SK-N-SH (cell line): ENCODE measurements at regions not wholly inside any gene's neighbourhood (a gene's known extent, or its start where the extent isn't known, plus 50 kb on each side); places are given as distances from the start of the nearest gene placed in this dataset.

Source experiments
- CTCF ChIA-PET: fragments of 300-600, 350-600 bp; formaldehyde crosslinking; extraction: SDS; loops from one replicate; lab custom pipeline; 2021; lab: Yijun Ruan, JAX
- POLR2A ChIA-PET: fragments of 350-600 bp; sonication (Branson Sonifier 250); formaldehyde crosslinking; extraction: SDS; loops from one replicate; lab custom pipeline; 2020; ENCODE audit warnings: antibody characterized with exemption, inconsistent platforms; lab: Yijun Ruan, JAX
- DNase-seq: peaks from one replicate; pipeline ENCODE4 v3.0.0; 2012
- H2AFZ ChIP-seq: fragments of 200-600 bp; sonication (generic); 2 replicates; pipeline ENCODE4 v1.8.1; 2016; ENCODE audit warnings: antibody characterized with exemption, mild to moderate bottlenecking, low read depth
- H3F3A ChIP-seq: fragments of 200-600 bp; sonication (generic); replicated peaks from 2 replicates; pipeline ENCODE3; 2016; ENCODE audit warnings: antibody characterized with exemption, mild to moderate bottlenecking; ENCODE audit not compliant: insufficient read depth
- H3K27ac ChIP-seq, 2 experiments: fragments of 200-500 bp in 1 of 2; fragments of 200-600 bp in 1 of 2; sonication (Bioruptor generic) in 1 of 2; sonication (generic), shearing (Covaris generic) in 1 of 2; 2 replicates each; pipeline versions ENCODE4 v1.5.1 to v1.6.1; 2014 to 2016; ENCODE audit warnings: low read depth in 2 of 2, inconsistent platforms in 1 of 2, low read length in 1 of 2, mild to moderate bottlenecking in 1 of 2, mixed read lengths in 1 of 2
- H3K27me3 ChIP-seq: fragments of 200-600 bp; sonication (generic), shearing (Covaris generic); 2 replicates; pipeline ENCODE4 v1.6.1; 2016; ENCODE audit warnings: mixed run types; ENCODE audit not compliant: insufficient read depth
- H3K36me3 ChIP-seq, 2 experiments: fragments of 200-500 bp in 1 of 2; fragments of 200-600 bp in 1 of 2; sonication (Bioruptor generic) in 1 of 2; sonication (generic) in 1 of 2; replicated peaks in 1 of 2; 2 replicates each; pipeline versions ENCODE3 to v1.5.1; 2014 to 2016; ENCODE audit warnings: low read length in 1 of 2, mild to moderate bottlenecking in 1 of 2; ENCODE audit not compliant: insufficient read depth in 2 of 2, control insufficient read depth in 1 of 2
- H3K4me1 ChIP-seq, 2 experiments: fragments of 200-500 bp in 1 of 2; fragments of 200-600 bp in 1 of 2; sonication (Bioruptor generic) in 1 of 2; sonication (generic), shearing (Covaris generic) in 1 of 2; 2 replicates each; pipeline versions ENCODE4 v1.5.1 to v1.6.1; 2014 to 2016; ENCODE audit warnings: low read depth in 1 of 2, low read length in 1 of 2, mixed run types in 1 of 2; ENCODE audit not compliant: insufficient read depth in 2 of 2, control insufficient read depth in 1 of 2
- H3K4me2 ChIP-seq: fragments of 200-600 bp; sonication (generic), shearing (Covaris generic); 2 replicates; pipeline ENCODE4 v1.6.1; 2017; ENCODE audit warnings: mixed run types
- H3K4me3 ChIP-seq, 2 experiments: fragments of 200-500 bp in 1 of 2; fragments of 200-600 bp in 1 of 2; sonication (Bioruptor generic) in 1 of 2; sonication (generic), shearing (Covaris generic) in 1 of 2; 2 replicates each; pipeline versions ENCODE4 v1.5.1 to v1.8.1; 2014 to 2016; ENCODE audit warnings: low read depth in 2 of 2, inconsistent platforms in 1 of 2, low read length in 1 of 2, mild to moderate bottlenecking in 1 of 2, mixed read lengths in 1 of 2, moderate library complexity in 1 of 2
- H3K79me2 ChIP-seq: fragments of 200-600 bp; sonication (generic); 2 replicates; pipeline ENCODE4 v1.8.1; 2017; ENCODE audit warnings: mild to moderate bottlenecking; ENCODE audit not compliant: insufficient read depth
- H3K9ac ChIP-seq: fragments of 200-600 bp; sonication (generic); 2 replicates; pipeline ENCODE4 v1.6.1; 2017; ENCODE audit warnings: mixed run types
- H3K9me2 ChIP-seq: fragments of 200-600 bp; sonication (generic); 2 replicates; pipeline ENCODE4 v1.6.1; 2017; ENCODE audit warnings: mixed run types
- H3K9me3 ChIP-seq: fragments of 200-600 bp; sonication (generic); 2 replicates; pipeline ENCODE4 v1.6.1; 2017; ENCODE audit warnings: mixed run types, mild to moderate bottlenecking, moderate library complexity
- H4K20me1 ChIP-seq: fragments of 200-600 bp; sonication (generic); 2 replicates; pipeline ENCODE4 v1.6.1; 2017; ENCODE audit warnings: mild to moderate bottlenecking, mixed run types; ENCODE audit not compliant: insufficient read depth
- CTCF ChIP-seq: fragments of 200-600 bp; sonication (generic); IDR thresholded peaks from 2 replicates; pipeline ENCODE4 v1.6.1; 2017; ENCODE audit warnings: antibody characterized with exemption, mild to moderate bottlenecking, moderate library complexity
- ELF1 ChIP-seq: IDR thresholded peaks from 2 replicates; pipeline ENCODE4 v1.4.0; 2012
- FOSL2 ChIP-seq: IDR thresholded peaks from 2 replicates; pipeline ENCODE4 v1.4.0; 2012; ENCODE audit warnings: low read depth, mild to moderate bottlenecking, moderate library complexity, borderline replicate concordance
- FOXJ3 ChIP-seq: sonication (generic); formaldehyde crosslinking; IDR thresholded peaks from 2 replicates; pipeline ENCODE4 v1.5.1; 2020; ENCODE audit warnings: mild to moderate bottlenecking, missing genetic modification reagents
- GABPA ChIP-seq: IDR thresholded peaks from 2 replicates; pipeline ENCODE4 v1.4.0; 2012; ENCODE audit warnings: low read depth, mild to moderate bottlenecking
- GATA2 ChIP-seq: sonication (generic); formaldehyde crosslinking; IDR thresholded peaks from 2 replicates; pipeline ENCODE4 v1.5.0; 2020; ENCODE audit warnings: mild to moderate bottlenecking, missing genetic modification reagents
- JUND ChIP-seq: IDR thresholded peaks from 2 replicates; pipeline ENCODE4 v1.4.0; 2012
- MEF2A ChIP-seq: IDR thresholded peaks from 2 replicates; pipeline ENCODE4 v1.4.0; 2012; ENCODE audit warnings: low read depth, borderline replicate concordance
- MXI1 ChIP-seq: IDR thresholded peaks from 2 replicates; pipeline ENCODE4 v1.6.1; 2012; ENCODE audit warnings: mild to moderate bottlenecking, low read depth, low read length, improper control_type of control experiment
- RAD21 ChIP-seq: IDR thresholded peaks from 2 replicates; pipeline ENCODE4 v1.6.1; 2012; ENCODE audit warnings: mild to moderate bottlenecking, low read length
- RCOR1 ChIP-seq: fragments of 150-350 bp; IDR thresholded peaks from 2 replicates; pipeline ENCODE4 v1.6.1; 2017; ENCODE audit warnings: antibody characterized with exemption, low read length
- SMC3 ChIP-seq: IDR thresholded peaks from 2 replicates; pipeline ENCODE4 v1.6.1; 2012; ENCODE audit warnings: low read depth, low read length, improper control_type of control experiment
- TAF1 ChIP-seq: IDR thresholded peaks from 2 replicates; pipeline ENCODE4 v1.6.1; 2012; ENCODE audit warnings: low read depth, mild to moderate bottlenecking, low read length, moderate library complexity, borderline replicate concordance
- TCF12 ChIP-seq: IDR thresholded peaks from 2 replicates; pipeline ENCODE4 v1.4.0; 2012
- TEAD4 ChIP-seq: IDR thresholded peaks from 2 replicates; pipeline ENCODE4 v1.4.0; 2012; ENCODE audit warnings: mild to moderate bottlenecking, borderline replicate concordance; ENCODE audit not compliant: insufficient read depth
- WGBS: methylation state at CpG from one replicate; pipeline ENCODE4 v1.1.6; 2017; ENCODE audit warnings: low lambda C conversion rate; 5-methylcytosine and 5-hydroxymethylcytosine counted together
- TF ChIP-seq, protein P1 (sequence below): fragments of 150-350 bp; IDR thresholded peaks from 2 replicates; pipeline ENCODE4 v1.6.1; 2016; ENCODE audit warnings: mild to moderate bottlenecking, low read depth, low read length
- TF ChIP-seq, protein P2 (sequence below): IDR thresholded peaks from 2 replicates; pipeline ENCODE4 v1.4.0; 2012; ENCODE audit warnings: low read depth, borderline replicate concordance

GRCh38 chr2:204023088-204023487 lies 86.5 kb downstream of the ICOS start:
- 33% methylated on average over 1 of the region's 1 CpG for WGBS
- Histone ChIP-seq H3K9me3 (no peaks in the 10 kb centered on the region), H3K4me3 (no peak overlapping the region), H2AFZ (no peak overlapping the region), H3K27me3 (no peaks in the 10 kb centered on the region; the same call in 1 of the 2 replicates), H3K36me3 (no peaks in the 10 kb centered on the region), H3K9me2 (no peaks in the 10 kb centered on the region)
- TF ChIP-seq SMC3: no peak
- TF ChIP-seq MEF2A: no peak
- TF ChIP-seq RCOR1: no peak
- no peak for TF ChIP-seq FOXJ3 (CRISPR knock-in tag)
- TF ChIP-seq, protein P1, sequence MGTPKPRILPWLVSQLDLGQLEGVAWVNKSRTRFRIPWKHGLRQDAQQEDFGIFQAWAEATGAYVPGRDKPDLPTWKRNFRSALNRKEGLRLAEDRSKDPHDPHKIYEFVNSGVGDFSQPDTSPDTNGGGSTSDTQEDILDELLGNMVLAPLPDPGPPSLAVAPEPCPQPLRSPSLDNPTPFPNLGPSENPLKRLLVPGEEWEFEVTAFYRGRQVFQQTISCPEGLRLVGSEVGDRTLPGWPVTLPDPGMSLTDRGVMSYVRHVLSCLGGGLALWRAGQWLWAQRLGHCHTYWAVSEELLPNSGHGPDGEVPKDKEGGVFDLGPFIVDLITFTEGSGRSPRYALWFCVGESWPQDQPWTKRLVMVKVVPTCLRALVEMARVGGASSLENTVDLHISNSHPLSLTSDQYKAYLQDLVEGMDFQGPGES: no peak
- TF ChIP-seq CTCF: no peak
- no peak for TF ChIP-seq ELF1
- TF ChIP-seq TEAD4: no peak
- TF ChIP-seq, protein P2, sequence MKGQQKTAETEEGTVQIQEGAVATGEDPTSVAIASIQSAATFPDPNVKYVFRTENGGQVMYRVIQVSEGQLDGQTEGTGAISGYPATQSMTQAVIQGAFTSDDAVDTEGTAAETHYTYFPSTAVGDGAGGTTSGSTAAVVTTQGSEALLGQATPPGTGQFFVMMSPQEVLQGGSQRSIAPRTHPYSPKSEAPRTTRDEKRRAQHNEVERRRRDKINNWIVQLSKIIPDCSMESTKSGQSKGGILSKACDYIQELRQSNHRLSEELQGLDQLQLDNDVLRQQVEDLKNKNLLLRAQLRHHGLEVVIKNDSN: no peak
- no peak for TF ChIP-seq GATA2 (CRISPR knock-in tag)
- TF ChIP-seq GABPA: no peak
- TF ChIP-seq TCF12: no peak
- TF ChIP-seq TAF1: no peak
- no peak for TF ChIP-seq MXI1
- TF ChIP-seq JUND: no peak
- TF ChIP-seq, all 33 proteins: peak for 0
- Histone ChIP-seq H3K4me1 (peaks cover 0 to 29% of the 10 kb centered on the region in 2 experiments; a peak in 3 of 4 replicates), H3K27ac (peak overlapping the region in 1 of 2 experiments; percentile 76; a peak in 2 of 4 replicates), H4K20me1 (no peaks in the 10 kb centered on the region), H3K79me2 (no peaks in the 10 kb centered on the region), H3K9ac (no peak overlapping the region), H3K4me2 (no peak overlapping the region), H3F3A (no peaks in the 10 kb centered on the region)
- CTCF ChIA-PET: interaction anchor here (0.6 to 2.3 kb wide), 8 partner anchors 9 to 1064 kb away, joined by 3 to 12 read pairs (median 4); no protein-coding TSS in a partner anchor
- no peak for DNase-seq
- POLR2A ChIA-PET: no interaction called here

GRCh38 chr2:204024503-204024902 lies 87.9 kb downstream of the ICOS start:
- no peak overlapping the region for H3K4me3 ChIP-seq
- no peaks in the 10 kb centered on the region for H3K9me3 ChIP-seq
- CTCF ChIA-PET: interaction anchor here (0.6 to 2.3 kb wide), 27 partner anchors 10 to 1901 kb away, joined by 3 to 12 read pairs (median 3); no protein-coding TSS in a partner anchor
- no peaks in the 10 kb centered on the region for H3K79me2 ChIP-seq
- no peaks in the 10 kb centered on the region for H3K36me3 ChIP-seq
- DNase-seq: peak; percentile 20
- no peak overlapping the region for H3K4me2 ChIP-seq
- H4K20me1 ChIP-seq: no peaks in the 10 kb centered on the region
- POLR2A ChIA-PET: no interaction called here
- H3K9ac ChIP-seq: no peak overlapping the region
- no peaks in the 10 kb centered on the region; the same call in 1 of the 2 replicates for H3K27me3 ChIP-seq
- H3K4me1 ChIP-seq: peaks cover 0 to 24% of the 10 kb centered on the region in 2 experiments; a peak in 3 of 4 replicates
- H3F3A ChIP-seq: no peaks in the 10 kb centered on the region
- no peaks in the 10 kb centered on the region for H3K9me2 ChIP-seq
- WGBS: 29% methylated on average over 1 of the region's 1 CpG
- no peak overlapping the region for H2AFZ ChIP-seq
- TF ChIP-seq SMC3 (peak; percentile 54), CTCF (peak; percentile 60), GATA2 (CRISPR knock-in tag) (no peak), FOSL2 (no peak), RAD21 (peak; percentile 92), MXI1 (no peak), RCOR1 (peak; percentile 31; the same call in 1 of the 2 replicates)
- TF ChIP-seq, protein P2: no peak
- H3K27ac ChIP-seq: no peak overlapping the region
